ENCODE measurements at regions not wholly inside any gene's neighbourhood (a gene's known extent, or its start where the extent isn't known, plus 50 kb on each side); places are given as distances from the start of the nearest gene placed in this dataset.

DNA sequence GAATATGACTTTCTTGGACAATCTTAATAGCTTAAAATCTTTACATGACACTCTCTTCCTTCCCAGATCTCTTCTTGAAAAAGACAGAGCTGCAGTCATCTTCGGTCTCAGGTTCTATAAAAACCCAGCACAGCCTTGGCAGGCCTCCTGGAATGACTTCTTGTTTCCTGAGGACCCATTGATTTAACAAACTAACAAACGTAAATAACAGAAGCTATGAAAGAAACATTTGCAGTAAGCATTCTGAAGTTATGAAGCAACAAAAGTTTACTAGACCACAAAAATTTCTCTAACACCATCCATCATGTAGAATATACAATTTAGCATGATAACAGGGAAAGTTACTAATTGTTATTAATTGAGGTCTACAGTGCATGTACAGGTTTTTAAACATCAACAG lies 62.8 kb upstream of the STARD13 start:
- Histone ChIP-seq H3K4ac (ENCODE audit: low read depth, low read length) (no peak overlapping the region), H4K91ac (ENCODE audit: low read depth, low read length) (no peak overlapping the region), H3K27ac (ENCODE audit: low read depth, low read length) (no peak overlapping the region), H4K12ac (ENCODE audit: low read depth, low read length) (no peak overlapping the region), H3K79me1 (ENCODE audit: low read length) (no peaks in the 10 kb centered on the region), H3K23ac (ENCODE audit: low read length) (no peak overlapping the region), H3K4me1 (ENCODE audit: control insufficient read depth in 1 of 2, insufficient read depth in 2 of 2, low read length in 2 of 2) (peaks cover 4 to 5% of the 10 kb centered on the region in 2 experiments), H2BK5ac (ENCODE audit: low read depth, low read length, poor library complexity) (no peak overlapping the region), H3K18ac (ENCODE audit: low read length) (no peak overlapping the region), H3K79me2 (ENCODE audit: control insufficient read depth, insufficient read depth, low read length, poor library complexity) (no peaks in the 10 kb centered on the region), H3K4me2 (ENCODE audit: low read length) (no peak overlapping the region), H2BK120ac (ENCODE audit: insufficient read depth, low read length, poor library complexity) (no peak overlapping the region), H3K9me3 (ENCODE audit: insufficient read depth, low read depth, low read length) (peaks cover 3% of the 10 kb centered on the region), H4K8ac (ENCODE audit: low read depth, low read length) (no peak overlapping the region), H2BK12ac (ENCODE audit: low read length) (no peak overlapping the region), H2AK5ac (ENCODE audit: low read length) (no peak overlapping the region), H3K4me3 (ENCODE audit: low read depth, low read length) (no peak overlapping the region), H3K9ac (ENCODE audit: low read length) (no peak overlapping the region), H3K14ac (ENCODE audit: low read length) (no peak overlapping the region), H3K36me3 (ENCODE audit: control insufficient read depth in 1 of 2, insufficient read depth in 2 of 2, low read length in 2 of 2) (no peaks in the 10 kb centered on the region), H2AFZ (ENCODE audit: insufficient read depth, low read length, poor library complexity) (no peak overlapping the region), H3K27me3 (ENCODE audit: insufficient read depth, low read length) (peaks cover 16% of the 10 kb centered on the region)
- no CpG with 5 or more reads among the region's 2 CpGs for WGBS (ENCODE audit: extremely low coverage, insufficient coverage, insufficient read length)
- DNase-seq: no peak

DNA sequence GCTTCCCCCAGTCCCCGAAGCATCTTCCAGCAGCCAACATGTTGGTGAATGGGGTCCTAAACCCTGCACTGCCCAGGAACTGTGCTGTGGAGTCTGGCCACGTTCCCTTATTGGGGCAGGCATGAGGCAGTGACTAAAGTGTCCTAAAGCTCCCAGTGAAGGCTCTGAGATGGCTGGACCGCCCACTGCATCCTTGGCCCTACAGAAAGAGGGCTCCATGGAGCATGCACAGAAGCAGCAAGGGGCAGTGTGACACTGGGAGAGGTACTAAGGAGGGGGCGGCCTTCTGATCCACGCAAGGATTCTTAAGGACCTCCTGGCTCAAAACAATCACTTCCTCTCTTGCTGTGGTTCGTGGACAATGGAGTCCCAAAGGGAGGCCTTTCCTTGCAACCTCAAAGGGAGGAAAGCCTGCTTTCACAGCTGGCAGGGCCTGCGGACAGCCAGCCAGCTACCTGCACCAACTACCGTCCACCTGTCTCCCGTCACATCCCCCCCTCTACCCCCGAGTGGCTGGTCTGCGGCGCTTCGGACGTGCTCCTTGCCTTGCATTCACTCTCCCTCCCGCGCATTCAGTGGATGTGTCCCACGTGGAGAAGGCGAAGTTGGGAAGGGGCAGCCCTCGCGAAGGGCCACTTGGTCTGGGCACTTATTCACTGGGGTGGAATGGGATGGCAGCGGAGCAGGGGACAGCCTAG lies 63.9 kb upstream of the STARD13 start:
- Histone ChIP-seq H4K12ac (ENCODE audit: low read depth, low read length) (no peak overlapping the region), H3K36me3 (ENCODE audit: control insufficient read depth in 1 of 2, insufficient read depth in 2 of 2, low read length in 2 of 2) (no peaks in the 10 kb centered on the region), H2AFZ (ENCODE audit: insufficient read depth, low read length, poor library complexity) (no peak overlapping the region), H3K4me3 (ENCODE audit: low read depth, low read length) (peak overlapping the region; percentile 65), H3K27ac (ENCODE audit: low read depth, low read length) (no peak overlapping the region), H3K27me3 (ENCODE audit: insufficient read depth, low read length) (peaks cover 16% of the 10 kb centered on the region), H3K79me2 (ENCODE audit: control insufficient read depth, insufficient read depth, low read length, poor library complexity) (no peaks in the 10 kb centered on the region), H4K91ac (ENCODE audit: low read depth, low read length) (no peak overlapping the region), H3K9me3 (ENCODE audit: insufficient read depth, low read depth, low read length) (peaks cover 3% of the 10 kb centered on the region), H4K8ac (ENCODE audit: low read depth, low read length) (no peak overlapping the region), H3K23ac (ENCODE audit: low read length) (no peak overlapping the region), H3K4me1 (ENCODE audit: control insufficient read depth in 1 of 2, insufficient read depth in 2 of 2, low read length in 2 of 2) (peaks cover 4 to 5% of the 10 kb centered on the region in 2 experiments), H3K18ac (ENCODE audit: low read length) (no peak overlapping the region), H3K79me1 (ENCODE audit: low read length) (no peaks in the 10 kb centered on the region), H2AK5ac (ENCODE audit: low read length) (no peak overlapping the region), H2BK5ac (ENCODE audit: low read depth, low read length, poor library complexity) (no peak overlapping the region), H3K14ac (ENCODE audit: low read length) (no peak overlapping the region), H3K9ac (ENCODE audit: low read length) (no peak overlapping the region), H2BK12ac (ENCODE audit: low read length) (no peak overlapping the region), H3K4me2 (ENCODE audit: low read length) (peak overlapping the region; percentile 93), H3K4ac (ENCODE audit: low read depth, low read length) (no peak overlapping the region), H2BK120ac (ENCODE audit: insufficient read depth, low read length, poor library complexity) (no peak overlapping the region)
- no peak for DNase-seq
- no CpG with 5 or more reads among the region's 21 CpGs for WGBS (ENCODE audit: extremely low coverage, insufficient coverage, insufficient read length)

DNA sequence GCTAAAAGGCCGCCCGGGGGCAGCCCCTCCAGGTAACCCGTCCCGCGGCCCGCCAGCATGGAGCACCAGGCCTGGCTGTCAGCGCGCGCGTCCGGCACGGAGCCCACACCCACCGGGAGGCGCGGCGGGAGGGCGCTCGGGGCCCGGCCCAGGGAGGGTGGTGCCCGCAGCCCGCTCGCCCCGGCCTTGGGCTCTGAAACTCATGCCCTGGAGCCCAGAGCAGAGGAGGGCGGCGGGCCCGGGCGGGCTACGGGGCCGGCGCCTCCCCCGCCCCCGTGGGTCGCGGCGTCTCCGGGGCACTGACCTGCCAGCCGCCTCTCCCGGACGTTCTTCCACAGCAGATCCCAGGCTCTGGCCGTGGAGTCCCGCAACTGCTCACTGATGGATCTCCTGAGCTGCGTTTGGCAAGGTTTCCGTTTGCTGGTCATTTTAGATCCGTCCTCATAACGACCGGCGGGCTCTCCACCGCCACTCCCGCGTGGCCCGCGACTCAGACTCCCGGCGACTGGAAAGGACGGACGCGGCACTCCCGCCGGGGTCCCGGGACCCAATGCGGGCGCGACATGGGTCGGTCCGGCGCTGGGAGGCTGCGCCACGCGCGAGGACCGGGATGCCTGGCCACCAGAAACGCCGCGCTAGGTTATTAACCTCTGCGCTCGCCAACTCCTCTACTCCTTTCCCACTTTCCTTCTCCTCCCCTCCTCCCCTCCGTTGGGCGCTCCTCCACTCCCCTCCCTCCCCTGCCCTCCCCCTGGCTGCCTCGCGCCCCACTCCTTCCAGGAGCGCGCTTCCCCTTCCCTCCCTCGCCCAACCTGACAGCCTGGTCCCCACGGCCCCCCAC lies 64.7 kb upstream of the STARD13 start:
- Histone ChIP-seq H3K4me1 (ENCODE audit: control insufficient read depth in 1 of 2, insufficient read depth in 2 of 2, low read length in 2 of 2) (peaks cover 4 to 5% of the 10 kb centered on the region in 2 experiments), H3K36me3 (ENCODE audit: control insufficient read depth in 1 of 2, insufficient read depth in 2 of 2, low read length in 2 of 2) (no peaks in the 10 kb centered on the region), H4K91ac (ENCODE audit: low read depth, low read length) (no peak overlapping the region), H3K14ac (ENCODE audit: low read length) (no peak overlapping the region), H3K9me3 (ENCODE audit: insufficient read depth, low read depth, low read length) (peaks cover 3% of the 10 kb centered on the region), H3K4me3 (ENCODE audit: low read depth, low read length) (peak overlapping the region; percentile 65), H2AK5ac (ENCODE audit: low read length) (no peak overlapping the region), H3K79me1 (ENCODE audit: low read length) (no peaks in the 10 kb centered on the region), H2BK12ac (ENCODE audit: low read length) (no peak overlapping the region), H3K4me2 (ENCODE audit: low read length) (peak overlapping the region; percentile 93), H3K4ac (ENCODE audit: low read depth, low read length) (no peak overlapping the region), H2BK5ac (ENCODE audit: low read depth, low read length, poor library complexity) (no peak overlapping the region), H3K79me2 (ENCODE audit: control insufficient read depth, insufficient read depth, low read length, poor library complexity) (no peaks in the 10 kb centered on the region), H3K18ac (ENCODE audit: low read length) (peak overlapping the region; percentile 25), H3K9ac (ENCODE audit: low read length) (no peak overlapping the region), H2AFZ (ENCODE audit: insufficient read depth, low read length, poor library complexity) (peak overlapping the region; percentile 23), H3K23ac (ENCODE audit: low read length) (no peak overlapping the region), H4K12ac (ENCODE audit: low read depth, low read length) (no peak overlapping the region), H3K27ac (ENCODE audit: low read depth, low read length) (no peak overlapping the region), H3K27me3 (ENCODE audit: insufficient read depth, low read length) (peaks cover 16% of the 10 kb centered on the region), H4K8ac (ENCODE audit: low read depth, low read length) (peak overlapping the region; percentile 4), H2BK120ac (ENCODE audit: insufficient read depth, low read length, poor library complexity) (no peak overlapping the region)
- DNase-seq: peak in 1 of 2 donors; percentile 35
- no CpG with 5 or more reads among the region's 84 CpGs for WGBS (ENCODE audit: extremely low coverage, insufficient coverage, insufficient read length)

DNA sequence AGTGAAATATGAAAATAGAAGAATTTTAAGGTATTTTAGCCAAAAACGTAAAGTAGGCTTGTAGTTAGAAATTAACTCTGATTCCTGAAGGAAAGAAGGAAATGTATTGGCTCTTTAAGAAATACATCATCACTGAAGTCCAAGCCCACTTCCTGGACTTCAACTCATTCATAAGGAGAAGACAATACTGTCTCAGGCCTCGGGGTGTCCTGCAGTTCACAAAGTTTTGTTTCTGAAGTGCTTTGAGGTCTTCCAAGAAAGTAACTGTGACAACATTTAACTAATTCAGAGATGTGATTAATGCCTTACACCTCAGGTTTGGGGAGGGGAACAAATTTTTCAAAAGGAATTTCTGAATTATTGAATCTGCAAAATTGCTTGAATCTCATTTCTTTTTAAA lies 65.8 kb upstream of the STARD13 start:
- no peak overlapping the region for H2AK5ac ChIP-seq (ENCODE audit: low read length)
- H3K79me2 ChIP-seq (ENCODE audit: control insufficient read depth, insufficient read depth, low read length, poor library complexity): no peaks in the 10 kb centered on the region
- no peak overlapping the region for H3K14ac ChIP-seq (ENCODE audit: low read length)
- H3K4ac ChIP-seq (ENCODE audit: low read depth, low read length): no peak overlapping the region
- H4K8ac ChIP-seq (ENCODE audit: low read depth, low read length): no peak overlapping the region
- H3K4me3 ChIP-seq (ENCODE audit: low read depth, low read length): no peak overlapping the region
- DNase-seq: no peak
- H3K79me1 ChIP-seq (ENCODE audit: low read length): no peaks in the 10 kb centered on the region
- H3K27me3 ChIP-seq (ENCODE audit: insufficient read depth, low read length): peaks cover 16% of the 10 kb centered on the region
- H3K23ac ChIP-seq (ENCODE audit: low read length): no peak overlapping the region
- no peak overlapping the region for H4K12ac ChIP-seq (ENCODE audit: low read depth, low read length)
- H3K18ac ChIP-seq (ENCODE audit: low read length): no peak overlapping the region
- no peak overlapping the region for H4K91ac ChIP-seq (ENCODE audit: low read depth, low read length)
- WGBS (ENCODE audit: extremely low coverage, insufficient coverage, insufficient read length): 100% methylated on average over 1 of the region's 2 CpGs
- H3K4me2 ChIP-seq (ENCODE audit: low read length): no peak overlapping the region
- H2BK120ac ChIP-seq (ENCODE audit: insufficient read depth, low read length, poor library complexity): no peak overlapping the region
- no peak overlapping the region for H2BK12ac ChIP-seq (ENCODE audit: low read length)
- no peak overlapping the region for H3K27ac ChIP-seq (ENCODE audit: low read depth, low read length)
- peaks cover 4 to 5% of the 10 kb centered on the region in 2 experiments for H3K4me1 ChIP-seq (ENCODE audit: control insufficient read depth in 1 of 2, insufficient read depth in 2 of 2, low read length in 2 of 2)
- H3K9me3 ChIP-seq (ENCODE audit: insufficient read depth, low read depth, low read length): peaks cover 3% of the 10 kb centered on the region
- no peak overlapping the region for H3K9ac ChIP-seq (ENCODE audit: low read length)
- H2AFZ ChIP-seq (ENCODE audit: insufficient read depth, low read length, poor library complexity): no peak overlapping the region
- no peak overlapping the region for H2BK5ac ChIP-seq (ENCODE audit: low read depth, low read length, poor library complexity)
- no peaks in the 10 kb centered on the region for H3K36me3 ChIP-seq (ENCODE audit: control insufficient read depth in 1 of 2, insufficient read depth in 2 of 2, low read length in 2 of 2)

Measured in trophoblast cell (in vitro differentiated cells and primary cell).